NB4 (cell line): ENCODE measurements at regions not wholly inside any gene's neighbourhood (a gene's known extent, or its start where the extent isn't known, plus 50 kb on each side); places are given as distances from the start of the nearest gene placed in this dataset.

Experiments used
- CTCF ChIP-seq: IDR thresholded peaks from one replicate; pipeline ENCODE4 v1.5.1; 2012; ENCODE audit warnings: low read depth, low read length
- POLR2A ChIP-seq: IDR thresholded peaks from 2 replicates; pipeline ENCODE4 v1.6.1; 2011; ENCODE audit warnings: mild to moderate bottlenecking; ENCODE audit not compliant: insufficient read length; ENCODE audit errors: extremely low read depth

GRCh38 chr12:94767956-94768355, 117.6 kb upstream of the TMCC3 start:
- TF ChIP-seq POLR2A (no peak), CTCF (no peak)
